Astrocyte of the cerebellum (primary cell): ENCODE measurements at regions not wholly inside any gene's neighbourhood (a gene's known extent, or its start where the extent isn't known, plus 50 kb on each side); places are given as distances from the start of the nearest gene placed in this dataset.

Source experiments
- DNase-seq: peaks from one replicate; pipeline ENCODE4 v3.0.0-alpha.2; 2011; ENCODE audit warnings: low read depth
- H3K4me3 ChIP-seq: 2 replicates; pipeline ENCODE4 v1.5.1; 2011; ENCODE audit warnings: mild to moderate bottlenecking, low read depth, low read length, moderate library complexity
- CTCF ChIP-seq: IDR thresholded peaks from 2 replicates; pipeline ENCODE4 v1.5.1; 2012; ENCODE audit warnings: low read length, low read depth, moderate library complexity, mild to moderate bottlenecking; ENCODE audit errors: missing control alignments
- in situ Hi-C: cut with HindIII; loops from 2 replicates; pipeline ENCODE4 v1.10.0; 2017; ENCODE audit warnings: low sequenced_read_pairs

- no peak for DNase-seq
- in situ Hi-C loops: no loop called here
- no peak for TF ChIP-seq CTCF
- no peak overlapping the region for H3K4me3 ChIP-seq
Measured at GRCh38 chr2:129112181-129112580, 793.5 kb upstream of the HS6ST1 start.

GRCh38 chr2:129113776-129114175, 795.1 kb upstream of the HS6ST1 start:
- DNase-seq: no peak
- no peak overlapping the region for H3K4me3 ChIP-seq
- no peak for TF ChIP-seq CTCF
- in situ Hi-C loops: no loop called here

- H3K4me3 ChIP-seq: no peak overlapping the region
- DNase-seq: peak; percentile 24
- no peak for TF ChIP-seq CTCF
- in situ Hi-C loops: no loop called here
Measured at GRCh38 chr2:129117434-129117833, 798.8 kb upstream of the HS6ST1 start.

GRCh38 chr2:129118296-129118695, 799.6 kb upstream of the HS6ST1 start:
- TF ChIP-seq CTCF: no peak
- H3K4me3 ChIP-seq: no peak overlapping the region
- in situ Hi-C loops: no loop called here
- DNase-seq: no peak

DNA sequence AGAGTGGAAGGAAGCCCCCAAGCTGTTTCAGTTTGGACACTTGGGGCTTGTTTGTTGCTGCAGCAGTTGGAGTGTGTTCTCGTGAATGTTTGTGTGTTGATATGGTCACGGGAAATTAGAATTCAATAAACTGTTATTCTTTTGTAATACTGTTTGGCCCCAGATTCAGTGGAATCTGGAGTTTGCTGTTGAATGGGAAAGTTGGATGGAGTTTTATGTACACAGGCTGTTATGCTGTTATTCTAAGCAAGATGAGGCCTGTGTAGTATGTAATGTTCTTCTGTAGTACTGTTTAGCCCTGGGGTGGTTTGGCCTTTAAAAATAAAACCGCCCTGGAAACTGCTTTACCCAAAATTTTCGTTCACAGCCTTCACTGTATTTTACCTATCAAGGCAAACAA, 810.4 kb upstream of the HS6ST1 start:
- H3K4me3 ChIP-seq: no peak overlapping the region
- in situ Hi-C loops: no loop called here
- TF ChIP-seq CTCF: no peak
- DNase-seq: no peak

- in situ Hi-C loops: no loop called here
Measured at GRCh38 chr2:129133692-129134641, 815.3 kb upstream of the HS6ST1 start.

More at GRCh38 chr2:129133692-129134641, 815.3 kb upstream of the HS6ST1 start:
- no peak overlapping the region for H3K4me3 ChIP-seq
- no peak for DNase-seq
- TF ChIP-seq CTCF: no peak
